HPDE6-E6E7 (cell line): ENCODE measurements at regions not wholly inside any gene's neighbourhood (a gene's known extent, or its start where the extent isn't known, plus 50 kb on each side); places are given as distances from the start of the nearest gene placed in this dataset.
"Not testable (repeated sequence)": the region's sequence is repeated elsewhere in the genome, so short reads cannot be mapped to it uniquely, and the experiment has no call there.

Experiments
- DNase-seq: peaks from one replicate; pipeline ENCODE4 v3.0.0; 2011; ENCODE audit warnings: missing footprints; ENCODE audit errors: extremely low spot score

DNA sequence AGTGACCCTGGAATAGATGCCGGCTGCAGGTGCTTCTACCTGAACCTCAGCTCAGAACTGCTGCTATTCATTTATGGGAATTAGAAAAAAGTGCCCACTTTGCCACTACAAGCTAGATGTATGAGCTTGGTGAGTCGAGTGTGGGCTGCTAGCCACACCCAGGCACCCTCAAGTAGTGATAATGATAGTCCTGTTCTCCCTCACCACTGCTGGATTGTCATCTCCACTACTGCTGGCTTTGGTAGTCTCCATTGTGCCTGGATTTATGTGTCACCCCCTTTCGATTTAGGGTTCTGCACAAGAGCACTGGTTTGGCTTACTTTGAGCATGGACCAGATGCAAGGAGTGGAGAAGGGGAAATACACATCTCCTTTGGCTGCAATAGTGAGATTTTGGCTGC lies 73.0 kb upstream of the N4BP1 start:
- no peak for DNase-seq

DNA sequence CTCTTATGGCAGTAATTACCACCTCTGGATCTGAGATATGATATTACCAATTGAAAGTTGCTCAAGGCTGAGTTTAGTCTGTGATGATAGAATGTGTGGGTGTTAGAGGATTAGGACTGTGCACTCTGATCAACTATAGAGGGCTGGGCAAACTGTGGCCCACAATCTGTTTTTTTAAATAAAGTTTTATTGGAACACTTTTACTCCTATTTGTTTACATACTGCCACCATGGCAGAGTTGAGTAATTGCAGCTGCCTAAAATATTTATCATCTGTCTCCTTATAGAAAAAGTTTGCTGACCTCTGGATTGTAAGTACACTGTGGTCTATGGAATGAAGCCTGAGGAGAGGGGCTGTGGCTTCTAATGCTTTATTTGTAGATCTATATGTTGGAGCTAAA lies 71.5 kb upstream of the N4BP1 start:
- DNase-seq, result no peak

DNA sequence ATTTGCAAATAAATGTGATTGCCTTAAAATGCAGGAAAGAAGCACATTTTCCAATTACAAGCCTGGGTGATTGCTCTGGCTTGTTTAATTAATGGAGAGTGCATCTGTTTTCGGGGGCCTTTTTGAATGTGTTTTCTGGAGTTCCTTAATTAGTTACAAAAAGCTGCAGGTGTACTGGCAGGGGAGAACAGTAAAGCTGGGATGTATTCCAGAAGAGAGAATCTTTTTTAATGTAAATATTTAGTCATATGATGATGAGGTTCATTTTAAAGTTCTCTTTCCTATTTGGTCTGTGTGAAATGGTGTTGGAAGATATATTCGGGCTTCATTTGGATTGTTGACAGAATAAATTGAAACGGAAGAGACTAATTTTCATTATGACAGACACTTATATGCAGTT lies 70.9 kb upstream of the N4BP1 start:
- DNase-seq, result no peak

DNA sequence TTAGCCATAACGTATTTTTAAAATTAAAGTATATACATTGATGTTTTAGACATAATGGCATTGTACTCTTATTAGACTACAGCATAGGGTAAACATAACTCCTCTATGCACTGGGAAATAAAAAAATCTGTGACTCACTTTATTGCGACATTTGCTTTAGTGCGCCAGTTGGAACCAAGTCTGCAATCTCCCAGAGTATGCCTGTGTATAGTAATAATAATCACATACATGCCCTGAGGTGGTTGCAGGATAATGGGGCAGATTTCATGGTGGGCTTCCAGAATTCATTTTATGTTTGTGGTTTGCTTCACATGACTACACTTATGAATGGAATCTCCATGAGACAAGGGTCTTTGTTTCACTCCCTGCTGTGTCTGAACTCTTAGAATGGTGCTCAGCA lies 66.9 kb upstream of the N4BP1 start:
- DNase-seq, result no peak

DNA sequence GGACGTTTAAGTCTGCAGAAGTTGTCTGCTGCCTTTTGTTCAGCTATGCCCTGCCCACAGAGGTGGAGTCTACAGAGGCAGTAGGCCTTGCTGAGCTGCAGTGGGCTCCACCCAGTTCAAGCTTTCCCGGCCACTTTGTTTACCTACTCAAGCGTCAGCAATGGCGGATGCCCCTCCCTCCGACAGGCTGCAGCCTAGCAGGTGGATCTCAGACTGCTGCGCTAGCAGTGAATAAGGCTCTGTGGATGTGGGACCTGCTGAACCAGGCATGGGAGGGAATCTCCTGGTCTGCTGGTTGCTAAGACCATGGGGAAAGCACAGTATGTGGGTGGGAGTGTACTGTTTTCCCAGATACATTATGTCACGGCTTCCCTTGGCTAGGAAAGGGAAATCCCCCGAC lies 58.2 kb upstream of the N4BP1 start:
- not testable (repeated sequence) for DNase-seq

- DNase-seq, result no peak
These were observed 50.0 kb upstream of the N4BP1 start for GRCh38 chr16:48659940-48660339.
